SH-SY5Y (cell line): ENCODE measurements at regions not wholly inside any gene's neighbourhood (a gene's known extent, or its start where the extent isn't known, plus 50 kb on each side); places are given as distances from the start of the nearest gene placed in this dataset.

Source experiments
- GATA2 ChIP-seq: IDR thresholded peaks from 2 replicates; pipeline ENCODE4 v1.6.1; 2011; ENCODE audit warnings: mild to moderate bottlenecking, low read depth, low read length
- GATA3 ChIP-seq: IDR thresholded peaks from 2 replicates; pipeline ENCODE4 v1.6.1; 2011; ENCODE audit warnings: low read depth, mild to moderate bottlenecking, low read length, moderate library complexity

DNA sequence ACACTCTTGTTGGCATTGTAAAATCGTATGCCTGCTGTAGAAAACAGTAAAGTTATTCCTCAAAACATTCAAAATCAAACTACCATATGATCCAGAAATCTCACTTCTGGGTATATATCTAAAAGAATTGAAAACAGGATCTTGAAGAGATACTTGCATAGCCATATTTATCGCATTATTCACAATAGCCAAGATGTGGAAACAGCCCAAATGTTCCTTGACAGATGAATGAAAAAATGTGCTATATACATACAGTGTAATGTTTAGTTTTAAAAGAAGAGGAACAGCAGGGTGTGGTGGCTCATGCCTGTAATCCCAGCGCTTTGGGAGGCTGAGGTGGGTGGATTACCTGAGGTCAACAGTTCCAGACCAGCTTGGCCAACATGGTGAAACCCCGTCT, 234.1 kb upstream of the DAB2 start:
- no peak for TF ChIP-seq GATA3
- TF ChIP-seq GATA2: no peak

DNA sequence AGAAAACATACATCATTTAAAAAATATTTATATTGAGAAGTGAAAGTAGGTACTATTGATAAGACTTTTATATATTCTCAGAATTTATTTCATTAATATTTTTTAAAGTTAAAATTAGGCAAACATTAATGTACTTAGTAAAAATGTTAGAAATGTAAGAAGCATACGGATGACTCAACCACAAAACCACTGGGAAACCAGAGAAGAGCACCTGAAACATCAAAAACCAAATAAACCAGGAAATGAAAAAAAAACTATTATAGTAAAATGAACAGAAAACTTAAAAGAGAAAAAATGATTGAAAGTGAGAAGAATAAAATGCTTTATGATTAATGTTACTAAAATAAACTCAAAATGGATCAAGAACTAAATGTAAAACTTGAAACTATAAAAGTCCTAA, 233.2 kb upstream of the DAB2 start:
- TF ChIP-seq GATA3 (no peak), GATA2 (no peak)

DNA sequence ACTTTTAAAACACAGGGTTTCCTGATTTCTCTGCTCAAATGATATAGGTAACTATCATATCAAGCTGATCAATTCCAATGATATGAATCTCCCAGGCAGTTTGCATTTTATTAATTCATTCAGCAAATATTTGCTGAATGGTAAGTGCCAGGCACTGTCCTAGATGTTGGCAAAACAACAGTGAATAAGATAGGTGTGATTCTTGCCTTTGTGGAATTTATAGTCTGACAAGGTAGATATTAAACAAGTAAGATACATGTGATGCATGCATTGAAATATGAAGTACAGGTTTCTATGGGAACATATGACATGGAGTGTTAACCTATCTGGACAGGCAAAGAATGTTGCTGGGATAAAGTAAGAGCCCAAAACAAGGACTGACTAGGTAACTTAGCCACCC, 231.8 kb upstream of the DAB2 start:
- TF ChIP-seq GATA3: no peak
- no peak for TF ChIP-seq GATA2

DNA sequence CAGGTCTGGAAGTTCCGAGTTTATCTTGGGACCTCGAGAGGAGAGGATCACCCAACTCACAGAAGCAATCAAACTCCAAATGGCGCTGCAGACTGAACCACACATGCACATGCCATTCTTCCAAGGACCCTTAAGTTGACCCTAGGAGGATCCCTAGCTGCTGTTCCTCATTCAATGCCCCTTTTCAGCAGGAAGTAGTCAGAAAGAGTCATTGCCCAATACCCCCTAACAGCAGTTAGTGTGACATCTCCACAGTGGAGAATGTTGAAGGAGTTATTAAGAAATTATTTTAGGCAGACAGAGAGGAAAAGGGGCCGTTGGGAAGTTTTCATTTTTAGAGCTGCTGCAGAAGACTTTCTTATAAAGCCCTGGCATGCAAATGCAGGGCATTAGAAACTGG, 229.9 kb upstream of the DAB2 start:
- TF ChIP-seq GATA3: no peak
- TF ChIP-seq GATA2: no peak

DNA sequence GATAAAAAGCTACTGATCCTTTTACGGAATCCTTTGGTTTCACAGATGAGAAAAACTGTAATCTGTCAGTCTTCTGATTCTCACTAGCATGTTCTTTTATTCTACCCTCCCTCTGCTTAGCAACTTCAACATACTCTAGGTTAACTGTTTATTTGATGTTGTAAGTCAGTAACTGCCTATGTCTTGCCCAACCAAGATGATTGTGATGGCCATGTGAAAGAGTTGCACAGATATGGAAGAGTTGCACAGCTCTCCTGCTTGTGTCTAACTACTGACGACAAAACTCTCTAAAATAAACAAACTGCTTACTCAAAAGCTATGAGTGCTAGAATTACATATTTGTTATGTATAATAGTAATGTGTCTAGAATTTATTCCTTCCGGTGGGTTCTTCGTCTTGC, 227.3 kb upstream of the DAB2 start:
- TF ChIP-seq GATA3 (no peak), GATA2 (no peak)

DNA sequence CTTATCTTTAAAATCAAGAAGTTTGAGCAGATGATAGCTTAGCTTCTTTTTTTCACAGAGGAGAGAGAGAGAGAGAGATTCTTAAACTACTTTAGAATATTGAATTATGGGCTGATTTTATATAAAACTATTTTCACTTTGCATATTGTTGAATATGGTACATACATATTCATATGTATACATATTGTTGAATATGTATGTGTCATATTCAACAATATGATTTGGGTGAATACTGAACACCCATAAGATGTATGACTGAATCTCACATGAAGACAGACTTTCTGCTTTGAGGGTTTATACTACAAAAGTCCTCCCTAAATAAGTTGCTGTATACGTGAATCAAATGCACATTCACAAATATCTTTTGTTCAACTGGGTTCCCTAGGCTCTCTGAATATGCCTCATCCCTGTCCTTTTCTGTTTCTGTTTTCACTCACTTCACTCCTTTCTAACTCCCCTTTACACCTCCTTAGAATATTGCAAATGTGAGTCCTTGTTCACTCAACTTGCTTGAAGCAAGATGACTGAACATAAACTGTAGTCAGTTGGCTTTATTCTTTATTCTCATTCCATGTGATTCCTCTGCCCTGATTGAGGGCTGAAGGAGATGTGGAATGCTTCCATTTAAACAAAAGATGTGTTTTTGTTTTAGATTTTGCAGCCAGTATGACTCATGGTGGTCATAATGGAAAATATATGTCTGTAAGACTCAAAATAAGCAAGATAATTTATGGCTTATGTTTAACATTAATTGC, 225.4 kb upstream of the DAB2 start:
- TF ChIP-seq GATA2 (no peak), GATA3 (no peak)

DNA sequence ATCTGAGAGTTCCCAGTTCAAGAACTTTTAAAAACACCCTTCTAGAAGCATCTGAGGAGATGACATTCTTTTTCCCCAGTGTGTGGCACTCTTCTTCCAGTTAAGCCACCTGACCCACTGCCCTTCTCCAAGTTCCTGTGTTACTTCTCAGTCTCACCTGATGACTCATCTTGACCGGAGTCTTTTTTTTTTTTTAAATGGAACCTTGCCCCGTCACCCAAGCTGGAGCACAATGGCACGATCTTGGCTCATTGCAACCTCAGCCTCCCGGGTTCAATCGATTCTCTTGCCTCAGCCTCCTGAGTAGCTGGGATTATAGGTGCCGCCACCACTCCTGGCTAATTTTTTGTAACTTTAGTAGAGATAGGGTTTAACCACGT, 224.1 kb upstream of the DAB2 start:
- TF ChIP-seq GATA2 (no peak), GATA3 (no peak)

DNA sequence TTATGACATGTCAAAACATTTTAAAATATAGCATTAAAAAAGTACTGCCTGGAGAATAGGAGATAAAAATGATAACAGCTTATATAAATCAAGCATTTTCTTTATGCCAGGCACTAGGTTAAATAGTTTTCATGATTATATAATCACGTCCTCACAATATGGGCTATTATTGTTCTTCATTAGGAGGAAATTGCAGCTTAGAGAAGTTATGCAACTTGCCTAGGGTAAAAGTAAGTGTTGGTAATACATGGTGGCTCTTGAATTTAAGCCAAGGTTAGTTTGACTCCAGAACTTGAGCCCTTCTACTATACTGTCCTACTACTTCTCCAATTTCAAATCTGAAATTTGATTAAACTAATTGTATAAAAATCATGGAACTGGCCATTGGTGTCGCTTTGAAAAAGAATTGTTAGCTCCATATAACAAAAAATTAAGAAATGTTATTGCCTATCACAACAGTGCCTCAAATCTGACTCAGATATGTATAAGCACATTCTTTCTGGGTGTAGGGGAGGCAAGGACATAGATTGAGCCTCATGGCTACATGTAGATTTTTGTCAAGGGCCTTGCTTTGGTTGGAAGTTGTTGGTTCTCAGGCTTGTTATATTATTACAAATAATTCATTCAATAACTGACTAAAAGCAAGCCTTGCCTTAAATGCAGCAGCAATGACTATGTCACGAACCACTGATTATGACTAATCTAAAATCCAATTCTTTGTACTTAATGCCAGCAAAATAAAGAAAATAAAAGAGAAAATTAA, 223.5 kb upstream of the DAB2 start:
- TF ChIP-seq GATA3: no peak
- no peak for TF ChIP-seq GATA2

DNA sequence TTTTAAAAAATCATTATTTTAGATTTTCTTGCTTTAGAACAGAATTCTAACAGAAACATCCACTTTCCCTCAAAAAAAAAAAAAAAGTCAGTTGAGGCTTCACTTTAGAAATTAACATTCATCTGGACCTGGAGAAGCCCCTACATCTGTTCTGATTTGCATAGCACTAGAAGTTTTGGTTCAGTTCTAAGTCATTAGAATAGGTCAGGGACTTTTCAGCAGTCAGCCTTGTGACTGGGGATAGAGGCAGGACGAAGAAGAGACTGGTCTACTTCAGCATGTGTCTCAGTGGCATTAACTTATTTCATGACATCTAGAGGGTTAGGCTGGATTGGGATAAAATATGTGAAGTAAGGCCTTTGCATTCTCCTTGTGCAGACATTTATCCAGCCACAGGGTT, 215.8 kb upstream of the DAB2 start:
- TF ChIP-seq GATA2 (no peak), GATA3 (no peak)

DNA sequence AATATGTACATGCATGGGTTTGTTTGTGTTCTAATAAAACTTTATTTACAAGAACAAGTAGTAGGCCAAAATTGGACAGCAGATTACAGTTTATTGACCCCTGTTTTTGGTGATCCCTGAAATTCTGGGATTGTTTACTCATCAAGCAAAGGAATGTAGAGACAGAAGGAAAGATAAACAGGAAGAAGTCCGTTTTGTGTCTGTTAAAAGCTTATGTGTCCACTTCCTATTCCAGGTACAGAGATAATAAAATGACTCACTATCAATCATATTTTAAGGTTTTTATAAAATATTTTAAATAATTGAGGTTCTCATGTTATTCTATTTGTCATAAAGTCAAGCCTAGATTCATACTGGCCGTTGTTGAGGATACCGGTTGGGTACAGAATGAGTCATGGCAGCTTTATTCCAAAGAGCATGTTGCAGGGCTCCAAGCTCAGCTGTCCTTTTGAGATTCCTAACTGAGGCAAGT, 214.9 kb upstream of the DAB2 start:
- no peak for TF ChIP-seq GATA2
- TF ChIP-seq GATA3: no peak

DNA sequence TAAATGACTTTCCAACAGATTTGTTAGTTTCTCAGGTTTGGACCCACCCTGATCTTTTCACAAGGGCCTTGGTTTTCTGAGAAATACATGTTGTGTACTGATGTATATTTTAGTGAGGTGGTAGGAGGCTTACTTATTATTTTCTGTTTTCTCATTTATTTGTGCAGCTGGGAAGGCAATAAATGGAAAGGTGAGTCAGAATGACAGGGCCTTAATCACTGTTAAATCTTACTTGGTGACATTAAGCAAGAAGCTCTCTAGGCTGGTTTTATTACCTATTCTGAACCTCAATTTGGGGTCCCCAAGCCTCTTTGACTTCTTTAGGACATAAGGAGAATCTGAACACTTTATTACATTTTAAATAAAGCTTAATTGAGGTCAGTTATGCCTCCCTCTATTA, 214.0 kb upstream of the DAB2 start:
- no peak for TF ChIP-seq GATA2
- no peak for TF ChIP-seq GATA3

DNA sequence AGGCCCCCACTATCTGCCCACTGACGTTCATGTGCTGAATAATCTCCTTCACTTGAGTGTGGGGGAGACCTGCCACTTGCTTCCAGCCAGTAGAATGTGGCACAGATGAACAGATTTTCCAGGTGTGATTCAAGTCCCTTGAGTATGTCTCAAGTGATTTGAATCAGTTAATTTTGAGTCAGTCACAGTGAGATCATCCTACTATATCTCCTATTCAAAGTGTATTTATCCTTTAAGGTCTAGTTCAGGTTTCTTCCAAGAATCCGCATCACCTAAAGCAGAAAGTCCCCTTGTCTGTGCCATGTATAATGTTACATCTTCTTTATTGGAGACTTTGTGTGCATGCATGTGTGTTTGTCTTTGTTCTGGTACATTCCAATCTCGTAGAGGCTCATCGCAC, 208.3 kb upstream of the DAB2 start:
- TF ChIP-seq GATA3 (no peak), GATA2 (no peak)

DNA sequence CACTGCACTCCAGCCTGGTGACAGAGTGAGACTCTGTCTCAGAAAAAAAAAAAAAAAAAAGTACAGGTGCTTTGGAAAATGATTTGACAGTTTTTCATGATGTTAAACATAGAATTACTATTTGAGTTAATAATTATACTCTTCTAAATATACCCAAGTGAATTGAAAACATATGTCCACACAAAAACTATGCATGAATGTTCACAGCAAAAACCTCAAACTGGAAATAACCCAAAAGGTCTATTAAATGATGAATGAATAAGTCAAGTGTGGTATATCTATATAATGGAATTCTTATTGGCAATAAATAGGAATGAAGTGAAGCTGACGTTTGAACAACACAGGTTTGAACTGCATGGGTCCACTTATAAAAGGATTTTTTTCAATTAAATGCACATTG, 207.2 kb upstream of the DAB2 start:
- TF ChIP-seq GATA2 (no peak), GATA3 (no peak)

DNA sequence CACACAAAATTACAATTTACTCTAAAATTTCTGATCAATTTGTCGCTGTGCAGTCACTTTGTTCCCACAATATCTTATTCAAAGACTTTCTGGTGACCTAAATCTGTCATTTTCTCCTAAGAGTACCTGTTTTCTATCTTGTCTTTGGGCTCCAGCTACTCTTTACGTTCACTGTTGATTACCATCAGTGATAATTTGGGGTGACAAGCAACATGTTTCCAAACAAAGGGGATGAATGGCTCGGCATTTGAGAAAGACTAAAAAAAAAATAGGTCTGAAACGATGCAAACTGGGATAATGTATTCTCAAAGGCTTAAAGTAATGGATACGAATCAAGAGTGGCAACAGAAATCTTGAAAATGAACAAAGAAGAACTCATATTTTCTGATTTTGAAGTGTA, 205.2 kb upstream of the DAB2 start:
- TF ChIP-seq GATA3 (no peak), GATA2 (no peak)

DNA sequence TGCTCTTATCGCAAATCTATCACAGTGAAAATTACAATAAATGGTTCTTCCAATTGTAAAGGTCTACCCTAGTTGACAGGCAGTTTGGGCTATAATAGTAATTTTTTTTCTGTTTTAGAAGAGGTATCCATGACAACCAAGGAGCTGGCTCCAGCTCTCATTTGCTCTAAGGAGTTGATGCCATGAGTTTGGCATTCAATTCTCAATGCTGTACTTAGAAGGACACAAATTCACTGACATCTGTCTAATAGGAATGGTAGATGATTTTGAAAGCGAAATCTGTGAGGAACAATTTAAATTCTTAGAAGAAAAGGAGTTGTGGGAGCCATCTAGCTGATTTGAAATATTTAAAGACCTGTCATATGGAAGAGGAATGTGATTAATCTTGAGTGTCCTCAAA, 203.6 kb upstream of the DAB2 start:
- TF ChIP-seq GATA3 (no peak), GATA2 (no peak)
